HepG2 (cell line): ENCODE measurements at regions not wholly inside any gene's neighbourhood (a gene's known extent, or its start where the extent isn't known, plus 50 kb on each side); places are given as distances from the start of the nearest gene placed in this dataset.
"Not testable (repeated sequence)": the region's sequence is repeated elsewhere in the genome, so short reads cannot be mapped to it uniquely, and the experiment has no call there.

Source experiments
- ARID3A ChIP-seq: IDR thresholded peaks from 2 replicates; pipeline ENCODE4 v1.6.1; 2012; ENCODE audit warnings: low read depth, low read length, improper control_type of control experiment
- CBFB ChIP-seq: sonication (generic); formaldehyde crosslinking; IDR thresholded peaks from 2 replicates; pipeline ENCODE4 v1.4.0; 2020; ENCODE audit warnings: missing genetic modification reagents
- CREB1 ChIP-seq, 2 experiments: fragments of 450-650 bp in 1 of 2; IDR thresholded peaks; 2 replicates each; pipeline ENCODE4 v1.6.1; 2016 to 2017; ENCODE audit warnings: control low read depth in 1 of 2, mild to moderate bottlenecking in 1 of 2, missing compliant biosample characterization in 1 of 2, missing genetic modification characterization in 1 of 2
- EP300 ChIP-seq, 3 experiments: sonication (generic) in 1 of 3; formaldehyde crosslinking in 1 of 3; IDR thresholded peaks; 2 replicates each; pipeline versions ENCODE4 v1.5.1 to v1.6.1; 2011 to 2020; ENCODE audit warnings: low read depth in 2 of 3, low read length in 2 of 3, borderline replicate concordance in 1 of 3, improper control_type of control experiment in 1 of 3, mild to moderate bottlenecking in 1 of 3, missing genetic modification reagents in 1 of 3, moderate library complexity in 1 of 3
- EZH2 ChIP-seq: conservative IDR thresholded peaks from 2 replicates; pipeline ENCODE4 v1.6.1; 2012; ENCODE audit warnings: mild to moderate bottlenecking, low read depth, low read length, moderate library complexity
- HNRNPK ChIP-seq: fragments of 200-400 bp; formaldehyde crosslinking; IDR thresholded peaks from 2 replicates; pipeline ENCODE4 v1.6.1; 2018; ENCODE audit warnings: low read length, low read depth, moderate library complexity, mild to moderate bottlenecking; ENCODE audit not compliant: poor library complexity, severe bottlenecking
- MTA3 ChIP-seq: sonication (generic); formaldehyde crosslinking; IDR thresholded peaks from 2 replicates; pipeline ENCODE4 v1.4.0; 2020; ENCODE audit warnings: missing genetic modification reagents
- POLR2A ChIP-seq, 2 experiments: IDR thresholded peaks; 2 replicates each; pipeline ENCODE4 v1.6.1; 2011; ENCODE audit warnings: low read depth in 2 of 2, low read length in 2 of 2, mild to moderate bottlenecking in 1 of 2, moderate library complexity in 1 of 2; ENCODE audit not compliant: insufficient read depth in 1 of 2
- SIN3A ChIP-seq: IDR thresholded peaks from 2 replicates; pipeline ENCODE4 v1.6.1; 2011; ENCODE audit warnings: low read depth, mild to moderate bottlenecking, control low read depth, low read length, borderline replicate concordance
- ZNF207 ChIP-seq: fragments of 450-650 bp; IDR thresholded peaks from 2 replicates; pipeline ENCODE4 v1.6.1; 2016; ENCODE audit warnings: antibody characterized with exemption, borderline replicate concordance
- ZNF263 ChIP-seq: sonication (generic); formaldehyde crosslinking; IDR thresholded peaks from 2 replicates; pipeline ENCODE4 v1.4.0; 2020; ENCODE audit warnings: missing genetic modification reagents

- TF ChIP-seq ARID3A; HNRNPK; CBFB (CRISPR knock-in tag); EP300 (IDR thresholded peaks at IDR 0.05; ENCODE audit: low read depth in 2 of 2, low read length in 2 of 2); EP300 (CRISPR knock-in tag; IDR thresholded peaks at IDR 0.05; ENCODE audit: borderline replicate concordance); CREB1 (IDR thresholded peaks at IDR 0.05); CREB1 (CRISPR knock-in tag; IDR thresholded peaks at IDR 0.05); ZNF263 (CRISPR knock-in tag); MTA3 (CRISPR knock-in tag); SIN3A; ZNF207; POLR2A (IDR thresholded peaks at IDR 0.05; ENCODE audit: insufficient read depth in 1 of 2, low read depth in 2 of 2, low read length in 2 of 2); EZH2: not testable (repeated sequence)
Measured at GRCh38 chr1:83218036-83218716, 780.8 kb downstream of the TTLL7 start.
